Lower leg skin (tissue), 4 donors: ENCODE measurements at regions not wholly inside any gene's neighbourhood (a gene's known extent, or its start where the extent isn't known, plus 50 kb on each side); places are given as distances from the start of the nearest gene placed in this dataset.

Source experiments
- DNase-seq, 2 donors: peaks; one replicate each; pipeline ENCODE4 v3.0.0-alpha.2; 2019; ENCODE audit warnings: low spot score in 2 of 2
- H3K4me3 ChIP-seq: fragments of 200-600 bp; sonication (generic); 2 replicates; pipeline ENCODE4 v1.5.1; 2017; ENCODE audit warnings: mild to moderate bottlenecking, low read depth; ENCODE audit not compliant: poor library complexity, severe bottlenecking
- POLR2A ChIP-seq, 2 donors: fragments of 450-650 bp; IDR thresholded peaks; one replicate each; pipeline ENCODE4 v1.6.1; 2016 to 2017; ENCODE audit warnings: antibody characterized with exemption in 2 of 2, mild to moderate bottlenecking in 1 of 2, moderate library complexity in 1 of 2
- WGBS, 2 donors: methylation state at CpG; one replicate each; pipeline ENCODE4 v1.1.5; 2018; 5-methylcytosine and 5-hydroxymethylcytosine counted together
- intact Hi-C: fragments of 100-400 bp; cut with DNase I; formaldehyde crosslinking; loops from one replicate; pipeline ENCODE4 v1.15.0; 2023; ENCODE audit warnings: low total_unique reads
- TF ChIP-seq, protein P1 (sequence below), 3 donors: fragments of 450-650 bp; IDR thresholded peaks; one replicate each; pipeline ENCODE4 v1.5.1; 2016; ENCODE audit warnings: antibody characterized with exemption in 3 of 3, mild to moderate bottlenecking in 3 of 3, moderate library complexity in 2 of 3

DNA sequence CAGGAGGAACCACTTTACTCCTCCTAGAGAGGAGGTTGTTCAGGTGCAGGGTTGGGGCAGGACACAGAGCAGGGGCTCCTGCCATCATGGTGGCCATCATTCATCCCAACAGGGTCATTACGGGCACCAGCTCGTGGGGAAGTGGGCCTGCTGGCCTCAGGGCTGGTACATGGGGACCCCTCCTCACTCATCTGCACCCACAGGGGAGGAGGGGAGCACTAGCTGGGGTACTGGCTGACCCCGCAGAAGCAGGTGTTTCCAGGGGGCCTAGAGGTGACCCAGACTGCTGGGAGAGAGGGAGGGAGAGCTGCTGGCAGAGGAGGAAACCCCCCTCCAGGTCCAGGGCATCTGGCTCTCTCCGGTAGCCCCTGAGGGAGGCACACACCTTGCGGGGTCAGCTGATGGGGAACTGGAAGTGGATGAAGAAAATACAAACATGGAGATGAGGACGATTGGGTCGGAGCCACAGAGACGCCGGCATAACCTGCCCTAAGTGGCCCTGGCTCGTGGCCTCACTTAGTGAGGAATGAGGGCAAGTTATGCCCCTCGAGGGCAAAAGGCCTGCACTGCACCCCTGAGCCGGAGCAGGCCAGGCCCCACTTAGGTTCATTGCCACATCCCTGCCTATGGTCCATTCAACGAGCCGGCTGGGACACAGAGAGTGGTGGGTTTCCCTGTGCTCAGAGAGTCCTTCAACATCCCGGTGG, 76.2 kb downstream of the SOX1 start:
- WGBS, 2 donors, result 85 to 91% methylated on average over 12 to 15 of the region's 15 CpGs
- intact Hi-C loops, result no loop called here
- peak in 1 of 2 donors; percentile 70 for DNase-seq
- H3K4me3 ChIP-seq, result no peak overlapping the region
- TF ChIP-seq, protein P1, sequence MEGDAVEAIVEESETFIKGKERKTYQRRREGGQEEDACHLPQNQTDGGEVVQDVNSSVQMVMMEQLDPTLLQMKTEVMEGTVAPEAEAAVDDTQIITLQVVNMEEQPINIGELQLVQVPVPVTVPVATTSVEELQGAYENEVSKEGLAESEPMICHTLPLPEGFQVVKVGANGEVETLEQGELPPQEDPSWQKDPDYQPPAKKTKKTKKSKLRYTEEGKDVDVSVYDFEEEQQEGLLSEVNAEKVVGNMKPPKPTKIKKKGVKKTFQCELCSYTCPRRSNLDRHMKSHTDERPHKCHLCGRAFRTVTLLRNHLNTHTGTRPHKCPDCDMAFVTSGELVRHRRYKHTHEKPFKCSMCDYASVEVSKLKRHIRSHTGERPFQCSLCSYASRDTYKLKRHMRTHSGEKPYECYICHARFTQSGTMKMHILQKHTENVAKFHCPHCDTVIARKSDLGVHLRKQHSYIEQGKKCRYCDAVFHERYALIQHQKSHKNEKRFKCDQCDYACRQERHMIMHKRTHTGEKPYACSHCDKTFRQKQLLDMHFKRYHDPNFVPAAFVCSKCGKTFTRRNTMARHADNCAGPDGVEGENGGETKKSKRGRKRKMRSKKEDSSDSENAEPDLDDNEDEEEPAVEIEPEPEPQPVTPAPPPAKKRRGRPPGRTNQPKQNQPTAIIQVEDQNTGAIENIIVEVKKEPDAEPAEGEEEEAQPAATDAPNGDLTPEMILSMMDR (IDR thresholded peaks at IDR 0.05), result no peak
- TF ChIP-seq POLR2A (IDR thresholded peaks at IDR 0.05), result no peak

GRCh38 chr13:112143753-112144615, 77.0 kb downstream of the SOX1 start:
- DNase-seq, result peak in 1 of 2 donors; percentile 72
- WGBS, 2 donors, result 64 to 65% methylated on average over 14 to 16 of the region's 16 CpGs
- no peak overlapping the region for H3K4me3 ChIP-seq
- intact Hi-C loops, result no loop called here
- TF ChIP-seq, protein P1 (IDR thresholded peaks at IDR 0.05), result no peak
- TF ChIP-seq POLR2A (IDR thresholded peaks at IDR 0.05), result no peak

GRCh38 chr13:112144616-112145550, 77.9 kb downstream of the SOX1 start:
- H3K4me3 ChIP-seq, result no peak overlapping the region
- peak in 1 of 2 donors; percentile 49 for DNase-seq
- TF ChIP-seq, protein P1 (IDR thresholded peaks at IDR 0.05), result no peak
- no peak for TF ChIP-seq POLR2A (IDR thresholded peaks at IDR 0.05)
- WGBS, 2 donors, result 71 to 72% methylated on average over 15 of the region's 15 CpGs
- intact Hi-C loops, result no loop called here

- intact Hi-C loops, result no loop called here
- TF ChIP-seq, protein P1 (IDR thresholded peaks at IDR 0.05), result no peak
- TF ChIP-seq POLR2A (IDR thresholded peaks at IDR 0.05), result no peak
- WGBS, 2 donors, result 75 to 85% methylated on average over 26 to 27 of the region's 27 CpGs
- DNase-seq, result peak in 1 of 2 donors; percentile 67
- H3K4me3 ChIP-seq, result no peak overlapping the region
Observed at GRCh38 chr13:112145551-112146360, 78.8 kb downstream of the SOX1 start.

GRCh38 chr13:112150352-112150751, 83.4 kb downstream of the SOX1 start:
- peak in 1 of 2 donors; percentile 29 for DNase-seq
- no peak overlapping the region for H3K4me3 ChIP-seq
- TF ChIP-seq, protein P1 (IDR thresholded peaks at IDR 0.05), result no peak
- TF ChIP-seq POLR2A (IDR thresholded peaks at IDR 0.05), result no peak
- intact Hi-C loops, result no loop called here
- WGBS, 2 donors, result 85 to 89% methylated on average over 23 of the region's 23 CpGs
